Fibroblast of skin of right biceps (primary cell): ENCODE measurements at regions not wholly inside any gene's neighbourhood (a gene's known extent, or its start where the extent isn't known, plus 50 kb on each side); places are given as distances from the start of the nearest gene placed in this dataset.

Source experiments
- DNase-seq: peaks from one replicate; pipeline ENCODE4 v3.0.0-alpha.2; 2013

- no peak for DNase-seq
Observed at GRCh38 chr1:57901208-57901919, 477.5 kb upstream of the DAB1 start.

GRCh38 chr1:57898531-57898930 lies 474.7 kb upstream of the DAB1 start:
- DNase-seq, result no peak

- no peak for DNase-seq
Observed at GRCh38 chr1:57897581-57897980, 473.7 kb upstream of the DAB1 start.

- no peak for DNase-seq
Observed at GRCh38 chr1:57894315-57894714, 470.5 kb upstream of the DAB1 start.

DNA sequence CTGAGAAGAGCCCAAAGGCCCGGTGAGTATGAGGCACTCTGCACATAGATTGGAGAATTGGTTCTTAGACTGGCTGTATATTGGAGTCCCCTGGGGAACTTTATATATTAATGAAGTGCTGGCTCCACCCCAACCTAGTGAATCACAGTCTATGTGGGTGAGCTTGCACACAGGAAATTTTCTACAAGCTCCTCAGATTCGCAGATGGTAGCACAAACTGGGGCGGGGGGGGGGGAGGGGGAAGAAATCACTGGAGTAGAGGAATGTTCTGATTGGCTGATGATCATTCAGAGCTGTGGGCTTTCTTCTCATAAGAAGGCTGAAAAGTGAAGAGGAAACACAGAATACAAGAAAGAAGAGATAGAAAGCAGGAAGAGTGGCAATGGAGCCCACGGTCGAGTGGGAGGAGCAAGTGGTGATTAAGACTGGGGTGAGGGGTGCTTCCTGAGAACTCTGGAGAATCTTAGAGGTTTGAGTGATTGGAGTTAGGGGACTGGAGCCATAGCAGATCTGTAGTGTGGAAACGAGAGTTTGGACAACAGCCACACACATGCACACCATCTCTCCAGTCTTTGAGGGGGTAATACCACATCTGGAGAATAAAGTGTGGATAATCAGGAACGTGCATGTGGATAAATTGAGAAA lies 465.9 kb upstream of the DAB1 start:
- peak; percentile 91 for DNase-seq

GRCh38 chr1:57887964-57888491 lies 464.2 kb upstream of the DAB1 start:
- peak; percentile 76 for DNase-seq

GRCh38 chr1:57886376-57886775 lies 462.5 kb upstream of the DAB1 start:
- no peak for DNase-seq

- DNase-seq, result no peak
Observed at GRCh38 chr1:57883642-57883995, 459.8 kb upstream of the DAB1 start.

DNA sequence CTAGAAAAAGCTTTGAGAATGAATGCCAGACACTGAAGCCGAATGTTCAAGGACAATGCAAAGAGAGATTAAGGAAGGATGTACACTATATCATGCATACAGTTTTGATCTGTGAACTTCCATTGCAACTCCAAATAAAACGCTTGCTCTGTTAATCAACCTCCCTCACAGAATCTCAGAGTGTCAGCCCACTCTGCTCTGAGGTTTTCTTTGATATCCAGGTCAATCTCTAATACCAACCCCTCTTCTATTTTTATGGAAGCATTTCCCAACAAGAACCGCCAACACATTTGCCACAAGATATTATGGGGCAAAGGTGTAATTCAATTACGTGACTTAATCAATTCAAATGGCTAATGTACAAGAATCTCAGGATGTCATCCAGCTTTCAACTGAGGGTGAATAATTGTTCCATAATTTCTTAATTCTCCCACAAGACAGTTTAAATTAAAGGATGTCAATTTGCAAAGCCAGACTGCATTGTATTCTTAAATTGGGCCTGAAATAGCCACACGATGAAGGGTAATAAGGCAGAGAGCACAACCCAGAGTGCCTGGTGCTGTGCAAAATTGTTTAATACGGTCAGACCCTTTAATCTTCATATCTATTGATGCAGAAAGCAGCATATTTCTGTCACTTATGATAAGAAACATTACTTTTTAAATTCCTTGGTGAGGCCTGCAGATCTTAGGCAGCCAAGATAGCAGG lies 459.2 kb upstream of the DAB1 start:
- DNase-seq, result no peak

DNA sequence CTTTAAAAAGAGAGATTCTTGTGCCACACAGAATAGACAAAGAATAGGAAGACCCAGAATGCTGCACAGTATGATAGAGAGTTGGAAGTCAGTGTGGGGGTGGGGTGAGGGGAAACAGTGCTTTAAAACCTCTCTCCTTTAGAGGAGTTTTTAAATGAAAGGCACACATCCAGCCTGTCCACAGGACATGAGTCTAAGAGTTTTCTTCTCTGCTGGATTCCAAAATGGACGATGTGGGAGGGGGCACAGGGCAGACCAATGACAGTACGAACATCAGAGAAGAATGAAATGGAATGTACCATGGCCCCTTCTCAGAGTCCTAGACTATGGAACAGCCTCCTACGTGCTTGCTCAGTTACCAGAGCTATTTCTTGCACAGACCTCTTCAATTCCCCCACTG lies 458.2 kb upstream of the DAB1 start:
- no peak for DNase-seq

DNA sequence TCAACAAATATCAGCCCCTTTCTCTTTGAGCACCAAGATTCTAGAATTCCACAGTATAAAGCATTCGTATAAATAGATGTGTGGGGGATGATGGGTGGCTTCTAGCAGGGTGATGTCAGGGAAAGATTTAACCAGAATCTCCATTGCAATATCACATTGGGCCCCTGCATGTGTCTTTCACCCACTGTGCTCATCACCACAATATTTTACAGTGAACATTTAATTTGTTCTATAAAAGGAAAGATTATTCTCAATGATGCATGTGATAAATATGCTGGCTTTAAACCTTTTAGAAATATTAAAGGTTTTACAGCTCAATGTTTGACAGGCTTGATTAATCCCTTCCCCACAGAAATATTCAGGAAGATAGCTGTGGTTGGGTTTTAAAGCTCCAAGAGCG lies 457.8 kb upstream of the DAB1 start:
- peak; percentile 73 for DNase-seq

- DNase-seq, result no peak
Observed at GRCh38 chr1:57879700-57880099, 455.8 kb upstream of the DAB1 start.

GRCh38 chr1:57874418-57874877 lies 450.6 kb upstream of the DAB1 start:
- DNase-seq, result peak; percentile 63

GRCh38 chr1:57872913-57873312 lies 449.1 kb upstream of the DAB1 start:
- no peak for DNase-seq

GRCh38 chr1:57868908-57869307 lies 445.0 kb upstream of the DAB1 start:
- no peak for DNase-seq

- DNase-seq, result no peak
Observed at GRCh38 chr1:57868239-57868638, 444.4 kb upstream of the DAB1 start.

GRCh38 chr1:57866998-57867397 lies 443.1 kb upstream of the DAB1 start:
- DNase-seq, result no peak

DNA sequence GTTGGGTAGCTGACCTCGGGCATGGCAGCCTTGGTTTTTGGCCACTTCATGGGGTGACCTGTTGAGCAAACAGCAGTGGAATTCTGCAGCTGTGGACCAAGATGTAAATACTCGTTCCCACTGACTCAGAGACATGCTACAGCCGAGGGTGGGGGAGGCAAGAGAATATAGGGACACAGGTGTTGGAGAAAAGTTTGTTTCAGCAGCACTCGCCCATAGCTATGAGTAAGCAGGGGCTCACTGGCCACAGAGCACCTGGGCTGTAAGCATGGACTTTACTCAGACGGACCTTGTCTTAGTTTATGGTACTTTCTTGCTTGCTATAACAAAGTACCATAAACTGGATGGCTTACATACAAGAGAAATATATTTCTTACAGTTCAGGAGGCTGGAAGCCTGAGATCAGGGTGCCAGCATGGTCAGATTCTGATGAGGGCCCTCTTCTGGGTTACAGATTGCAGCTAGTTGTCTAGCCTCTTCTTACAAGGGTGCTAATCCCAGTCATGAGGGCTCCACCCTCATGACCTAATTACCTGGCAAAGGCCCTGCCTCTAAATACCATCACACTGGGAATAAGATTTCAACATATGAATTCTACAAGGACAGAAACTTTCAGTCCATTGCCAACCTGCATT lies 437.2 kb upstream of the DAB1 start:
- DNase-seq, result no peak

DNA sequence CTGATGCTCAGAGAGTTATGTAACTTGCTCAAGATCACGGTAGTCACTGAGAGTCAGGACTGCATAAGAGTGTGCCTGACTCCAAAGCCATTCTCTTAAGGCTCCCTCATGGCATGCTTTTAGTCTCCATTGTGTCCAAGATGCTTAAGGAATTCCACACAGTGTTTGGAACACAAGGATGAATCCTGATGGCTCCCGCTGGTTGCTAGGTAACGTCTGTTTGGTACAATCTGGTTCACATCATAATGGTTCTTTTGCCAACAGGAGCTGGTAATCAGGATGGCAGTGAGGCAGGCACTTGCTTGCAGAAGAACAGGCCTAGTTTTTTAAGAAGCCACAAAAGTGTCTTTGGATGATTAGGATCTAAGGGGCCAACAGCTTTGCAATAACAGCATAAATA lies 436.5 kb upstream of the DAB1 start:
- DNase-seq, result no peak

GRCh38 chr1:57858740-57859139 lies 434.9 kb upstream of the DAB1 start:
- DNase-seq, result no peak

DNA sequence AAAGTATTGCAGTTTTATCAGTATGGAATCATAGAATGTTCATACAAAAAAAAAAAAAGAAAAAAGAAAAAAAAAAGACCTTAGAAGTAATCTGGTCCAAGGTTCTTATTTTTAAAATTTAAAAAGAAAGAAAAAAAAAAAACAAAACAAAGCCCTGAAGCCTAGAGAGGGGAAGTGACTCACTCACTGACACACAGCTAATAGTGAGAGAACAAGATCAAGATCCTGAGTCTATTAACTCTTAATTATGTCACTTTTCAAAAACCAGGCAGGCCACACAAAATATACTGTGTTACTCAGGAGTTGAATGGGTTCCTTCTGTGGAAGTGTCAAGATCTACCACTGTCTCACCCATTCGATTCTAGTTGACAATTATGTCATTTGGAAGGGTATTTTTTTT lies 433.9 kb upstream of the DAB1 start:
- DNase-seq, result peak; percentile 59

DNA sequence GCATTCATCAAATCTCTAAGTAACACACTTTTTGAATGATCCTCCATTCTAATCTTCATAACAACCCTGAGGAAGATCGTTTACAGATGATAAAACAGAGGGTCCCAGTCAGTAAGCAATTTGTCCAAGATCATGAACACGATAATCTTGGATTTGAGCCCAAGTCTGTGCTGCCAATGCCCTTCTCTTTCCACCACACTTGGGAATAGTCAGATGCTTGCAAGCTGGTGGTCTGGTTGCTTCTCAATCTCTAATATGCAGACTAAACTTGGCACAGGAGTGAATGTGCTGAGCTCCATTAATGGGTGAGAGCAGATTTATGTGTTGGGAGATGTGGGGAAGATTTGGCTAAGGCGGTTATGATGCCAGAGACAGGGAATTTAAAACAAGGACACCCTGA lies 430.6 kb upstream of the DAB1 start:
- DNase-seq, result peak; percentile 38

GRCh38 chr1:57850176-57850940 lies 426.5 kb upstream of the DAB1 start:
- no peak for DNase-seq
